ENCODE measurements at regions not wholly inside any gene's neighbourhood (a gene's known extent, or its start where the extent isn't known, plus 50 kb on each side); places are given as distances from the start of the nearest gene placed in this dataset.

DNA sequence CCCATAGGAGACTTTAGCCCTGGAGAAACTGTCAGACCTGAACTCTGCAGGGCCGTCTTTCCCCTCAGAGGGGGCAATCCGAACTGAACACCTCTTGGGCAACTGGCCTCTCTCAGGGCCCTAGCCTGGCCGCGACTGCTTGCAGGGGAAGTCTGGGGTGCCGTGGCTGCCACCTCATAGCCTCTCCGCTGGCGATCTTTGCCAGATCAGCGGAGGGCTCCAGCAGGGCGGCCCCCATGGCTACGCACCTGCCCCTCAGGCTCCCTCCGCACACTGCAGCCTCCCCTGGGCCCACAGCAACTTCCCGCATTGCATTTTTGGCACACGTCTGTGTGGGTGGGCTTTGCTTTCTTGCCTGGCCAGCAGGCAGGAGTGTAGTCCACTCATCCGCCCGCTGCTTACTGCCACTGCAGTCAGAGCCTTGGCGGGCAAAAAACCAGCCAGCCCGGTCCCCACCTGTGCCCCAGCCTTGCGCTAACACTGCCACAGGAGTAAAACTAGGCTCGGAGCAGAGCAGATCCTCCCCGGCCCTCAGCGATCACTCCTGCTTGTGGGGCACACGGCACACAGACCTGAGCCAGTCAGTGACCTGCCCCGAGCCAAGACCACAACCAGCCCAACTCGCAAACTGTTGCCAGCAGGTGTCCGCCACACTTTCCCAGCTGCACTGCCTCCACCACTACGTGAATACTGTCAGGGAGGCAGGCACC is 266.8 kb upstream of the CBLB start:
- TF ChIP-seq, protein P1, sequence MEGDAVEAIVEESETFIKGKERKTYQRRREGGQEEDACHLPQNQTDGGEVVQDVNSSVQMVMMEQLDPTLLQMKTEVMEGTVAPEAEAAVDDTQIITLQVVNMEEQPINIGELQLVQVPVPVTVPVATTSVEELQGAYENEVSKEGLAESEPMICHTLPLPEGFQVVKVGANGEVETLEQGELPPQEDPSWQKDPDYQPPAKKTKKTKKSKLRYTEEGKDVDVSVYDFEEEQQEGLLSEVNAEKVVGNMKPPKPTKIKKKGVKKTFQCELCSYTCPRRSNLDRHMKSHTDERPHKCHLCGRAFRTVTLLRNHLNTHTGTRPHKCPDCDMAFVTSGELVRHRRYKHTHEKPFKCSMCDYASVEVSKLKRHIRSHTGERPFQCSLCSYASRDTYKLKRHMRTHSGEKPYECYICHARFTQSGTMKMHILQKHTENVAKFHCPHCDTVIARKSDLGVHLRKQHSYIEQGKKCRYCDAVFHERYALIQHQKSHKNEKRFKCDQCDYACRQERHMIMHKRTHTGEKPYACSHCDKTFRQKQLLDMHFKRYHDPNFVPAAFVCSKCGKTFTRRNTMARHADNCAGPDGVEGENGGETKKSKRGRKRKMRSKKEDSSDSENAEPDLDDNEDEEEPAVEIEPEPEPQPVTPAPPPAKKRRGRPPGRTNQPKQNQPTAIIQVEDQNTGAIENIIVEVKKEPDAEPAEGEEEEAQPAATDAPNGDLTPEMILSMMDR (IDR thresholded peaks at IDR 0.05) = no peak
- TF ChIP-seq POLR2A (IDR thresholded peaks at IDR 0.05) = no peak

Measured in uterus (tissue), 2 donors.